ENCODE measurements at regions not wholly inside any gene's neighbourhood (a gene's known extent, or its start where the extent isn't known, plus 50 kb on each side); places are given as distances from the start of the nearest gene placed in this dataset.

- TF ChIP-seq, protein P1, sequence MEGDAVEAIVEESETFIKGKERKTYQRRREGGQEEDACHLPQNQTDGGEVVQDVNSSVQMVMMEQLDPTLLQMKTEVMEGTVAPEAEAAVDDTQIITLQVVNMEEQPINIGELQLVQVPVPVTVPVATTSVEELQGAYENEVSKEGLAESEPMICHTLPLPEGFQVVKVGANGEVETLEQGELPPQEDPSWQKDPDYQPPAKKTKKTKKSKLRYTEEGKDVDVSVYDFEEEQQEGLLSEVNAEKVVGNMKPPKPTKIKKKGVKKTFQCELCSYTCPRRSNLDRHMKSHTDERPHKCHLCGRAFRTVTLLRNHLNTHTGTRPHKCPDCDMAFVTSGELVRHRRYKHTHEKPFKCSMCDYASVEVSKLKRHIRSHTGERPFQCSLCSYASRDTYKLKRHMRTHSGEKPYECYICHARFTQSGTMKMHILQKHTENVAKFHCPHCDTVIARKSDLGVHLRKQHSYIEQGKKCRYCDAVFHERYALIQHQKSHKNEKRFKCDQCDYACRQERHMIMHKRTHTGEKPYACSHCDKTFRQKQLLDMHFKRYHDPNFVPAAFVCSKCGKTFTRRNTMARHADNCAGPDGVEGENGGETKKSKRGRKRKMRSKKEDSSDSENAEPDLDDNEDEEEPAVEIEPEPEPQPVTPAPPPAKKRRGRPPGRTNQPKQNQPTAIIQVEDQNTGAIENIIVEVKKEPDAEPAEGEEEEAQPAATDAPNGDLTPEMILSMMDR (IDR thresholded peaks at IDR 0.05; ENCODE audit: low read depth, low read length, missing control alignments), result no peak
- H3K4me3 ChIP-seq (ENCODE audit: low read depth, low read length), result no peak overlapping the region
- DNase-seq (ENCODE audit: low read depth), result no peak
Observed at GRCh38 chr4:140308366-140309123, 64.9 kb upstream of the SCOC start.

DNA sequence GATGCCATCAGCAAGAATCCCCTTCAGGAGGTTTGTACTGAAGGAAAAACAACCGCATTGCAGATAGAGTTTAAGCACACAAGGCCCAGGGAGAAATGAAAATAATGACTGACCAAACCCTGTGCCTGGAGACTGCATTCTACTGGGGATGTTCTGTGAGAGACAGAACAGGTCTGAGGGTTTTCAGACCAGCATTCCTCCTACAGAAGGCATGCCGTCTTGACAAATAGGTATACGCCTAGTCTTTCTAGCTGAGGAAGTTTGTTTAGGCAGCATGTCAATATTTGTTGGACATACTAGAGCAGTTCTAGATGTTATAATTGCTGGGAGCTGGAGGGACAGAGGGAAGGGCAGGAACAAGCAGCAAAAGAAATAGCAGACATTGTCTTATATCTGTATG, 68.4 kb upstream of the SCOC start:
- TF ChIP-seq, protein P1 (IDR thresholded peaks at IDR 0.05; ENCODE audit: low read depth, low read length, missing control alignments), result no peak
- H3K4me3 ChIP-seq (ENCODE audit: low read depth, low read length), result no peak overlapping the region
- DNase-seq (ENCODE audit: low read depth), result no peak

- H3K4me3 ChIP-seq (ENCODE audit: low read depth, low read length), result no peak overlapping the region
- DNase-seq (ENCODE audit: low read depth), result no peak
- TF ChIP-seq, protein P1 (IDR thresholded peaks at IDR 0.05; ENCODE audit: low read depth, low read length, missing control alignments), result no peak
Observed at GRCh38 chr4:140304346-140304745, 69.1 kb upstream of the SCOC start.

GRCh38 chr4:140302151-140302859, 71.1 kb upstream of the SCOC start:
- H3K4me3 ChIP-seq (ENCODE audit: low read depth, low read length), result no peak overlapping the region
- TF ChIP-seq, protein P1 (IDR thresholded peaks at IDR 0.05; ENCODE audit: low read depth, low read length, missing control alignments), result no peak
- DNase-seq (ENCODE audit: low read depth), result no peak

DNA sequence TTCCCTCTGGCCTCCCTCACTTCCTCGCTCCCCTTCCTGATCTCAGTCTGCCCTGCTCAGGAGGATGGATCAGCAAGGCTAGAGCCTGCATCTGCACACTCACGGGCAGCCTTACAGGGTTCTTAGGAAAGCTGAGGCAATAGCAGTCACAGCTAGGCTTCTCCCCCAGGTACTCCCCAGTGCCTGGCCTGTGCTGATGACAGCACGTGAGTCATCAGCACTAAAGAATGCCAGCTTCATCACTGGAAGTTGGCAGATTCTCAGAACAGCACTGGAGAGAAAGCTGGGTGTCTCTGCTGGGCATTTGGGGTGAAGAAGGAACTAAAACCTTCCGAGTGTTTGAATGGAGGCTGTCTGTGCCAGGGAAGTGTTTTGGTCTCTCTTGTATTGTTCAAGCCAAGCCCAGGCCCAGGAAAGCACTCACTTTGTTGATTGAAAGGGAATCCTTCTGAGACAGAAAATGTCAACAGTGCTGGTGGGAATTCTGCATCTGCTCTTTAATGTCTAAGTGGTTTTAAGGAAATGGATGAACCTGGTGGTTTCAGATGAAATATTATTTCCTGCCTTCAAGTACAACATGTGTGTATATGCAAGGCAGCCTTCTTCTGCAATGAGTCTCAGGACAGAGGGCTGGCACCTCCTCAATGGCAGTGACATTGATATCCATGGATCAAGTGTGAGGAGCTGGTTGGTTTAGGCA, 73.0 kb upstream of the SCOC start:
- TF ChIP-seq, protein P1 (IDR thresholded peaks at IDR 0.05; ENCODE audit: low read depth, low read length, missing control alignments), result no peak
- no peak overlapping the region for H3K4me3 ChIP-seq (ENCODE audit: low read depth, low read length)
- DNase-seq (ENCODE audit: low read depth), result no peak

- no peak for DNase-seq (ENCODE audit: low read depth)
- no peak overlapping the region for H3K4me3 ChIP-seq (ENCODE audit: low read depth, low read length)
- TF ChIP-seq, protein P1 (IDR thresholded peaks at IDR 0.05; ENCODE audit: low read depth, low read length, missing control alignments), result no peak
Observed at GRCh38 chr4:140298001-140298400, 75.4 kb upstream of the SCOC start.

All from GM12864 (cell line).